Left kidney (tissue), 1 donor: ENCODE measurements at regions not wholly inside any gene's neighbourhood (a gene's known extent, or its start where the extent isn't known, plus 50 kb on each side); places are given as distances from the start of the nearest gene placed in this dataset.

Experiments
- DNase-seq: peaks from one replicate; pipeline ENCODE4 v3.0.0-alpha.2; 2013

DNA sequence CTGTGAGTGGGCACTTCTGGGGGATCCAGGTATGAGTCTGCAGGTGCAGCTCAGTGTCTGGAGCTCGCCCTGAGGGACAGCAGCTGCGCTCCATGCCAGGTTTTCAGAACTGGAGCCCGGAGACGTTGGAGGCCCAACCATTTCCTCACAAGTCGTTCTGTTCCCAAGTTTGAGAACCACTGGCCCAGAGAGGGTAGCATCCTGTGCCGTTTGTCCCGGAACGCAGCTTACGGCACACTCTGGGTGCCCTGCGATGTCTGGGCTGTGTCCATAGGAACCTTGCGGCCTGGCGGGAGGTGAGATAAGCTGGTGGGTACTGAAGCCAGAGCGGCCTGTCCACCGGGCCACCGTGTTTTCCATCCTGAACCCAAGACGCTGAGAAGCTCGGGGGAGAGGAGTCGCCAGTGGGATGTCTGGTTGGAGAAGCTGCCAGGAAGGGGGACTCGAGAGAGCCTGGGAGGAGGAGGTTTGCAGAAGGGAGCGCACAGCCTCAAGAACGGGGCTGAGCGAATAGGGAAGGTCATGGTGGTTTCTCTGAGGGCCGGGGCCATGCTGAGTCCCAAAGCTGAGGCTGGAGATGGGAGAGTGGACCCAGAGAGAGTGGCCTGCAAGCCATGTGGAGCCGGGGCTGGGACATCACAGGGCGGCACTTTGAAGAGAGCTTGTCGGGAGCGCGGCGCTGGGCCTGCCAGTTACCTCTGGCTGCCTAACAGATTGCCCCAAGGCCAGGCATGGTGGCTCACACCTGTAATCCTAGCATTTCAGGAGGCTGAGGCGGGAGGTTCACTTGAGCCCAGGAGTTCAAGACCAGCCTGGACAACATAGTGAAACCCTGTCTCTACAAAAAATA lies 211.0 kb upstream of the GSE1 start:
- no peak for DNase-seq

GRCh38 chr16:85402910-85403692 lies 210.0 kb upstream of the GSE1 start:
- no peak for DNase-seq

GRCh38 chr16:85403693-85404092 lies 209.4 kb upstream of the GSE1 start:
- DNase-seq, result no peak

- DNase-seq, result no peak
Observed at GRCh38 chr16:85412911-85413520, 200.1 kb upstream of the GSE1 start.

- no peak for DNase-seq
Observed at GRCh38 chr16:85413691-85414663, 199.1 kb upstream of the GSE1 start.

GRCh38 chr16:85415196-85416090 lies 197.7 kb upstream of the GSE1 start:
- no peak for DNase-seq

DNA sequence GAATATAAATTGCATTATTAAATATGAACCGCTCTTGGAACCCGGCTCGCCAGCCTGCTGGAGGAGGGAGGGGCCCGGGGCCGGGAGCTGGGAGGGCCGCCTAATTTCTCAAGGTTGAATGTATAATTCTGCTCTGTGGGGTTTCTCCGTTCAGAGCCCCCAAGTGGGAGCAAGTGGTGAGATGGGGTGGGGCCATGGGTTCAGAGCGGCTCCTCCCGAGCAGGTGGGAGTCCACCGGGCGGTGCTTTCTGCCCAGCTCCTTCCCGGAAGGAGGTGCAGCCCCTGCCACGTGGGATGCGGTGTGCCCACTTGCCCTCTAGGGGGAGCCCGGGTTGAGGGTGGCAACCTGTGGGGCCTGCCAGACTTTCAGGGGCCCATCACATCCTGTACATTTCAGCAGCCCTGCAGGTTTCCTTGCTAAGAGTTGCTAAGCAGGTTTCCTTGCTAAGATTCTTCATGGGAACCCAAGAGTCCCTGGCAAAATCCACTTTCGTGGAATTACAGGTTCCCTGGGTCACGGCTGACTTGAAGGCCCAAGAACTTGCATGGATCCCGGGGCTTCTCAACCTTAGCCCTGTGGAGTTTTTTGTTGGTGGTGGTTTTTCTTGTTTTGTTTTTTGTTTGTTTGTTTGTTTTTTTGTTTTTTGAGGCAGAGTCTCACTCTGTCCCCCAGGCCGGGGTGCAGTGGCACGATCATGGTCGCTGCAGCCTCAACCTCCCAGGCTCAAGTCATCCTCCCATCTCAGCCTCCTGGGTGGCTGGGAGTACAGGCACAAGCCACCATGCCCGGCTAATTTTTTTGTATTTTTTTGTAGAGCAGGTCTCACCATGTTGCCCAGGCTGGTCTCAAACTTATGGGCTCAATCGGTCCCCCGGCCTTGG lies 196.7 kb upstream of the GSE1 start:
- no peak for DNase-seq

GRCh38 chr16:85417156-85417860 lies 195.8 kb upstream of the GSE1 start:
- no peak for DNase-seq

DNA sequence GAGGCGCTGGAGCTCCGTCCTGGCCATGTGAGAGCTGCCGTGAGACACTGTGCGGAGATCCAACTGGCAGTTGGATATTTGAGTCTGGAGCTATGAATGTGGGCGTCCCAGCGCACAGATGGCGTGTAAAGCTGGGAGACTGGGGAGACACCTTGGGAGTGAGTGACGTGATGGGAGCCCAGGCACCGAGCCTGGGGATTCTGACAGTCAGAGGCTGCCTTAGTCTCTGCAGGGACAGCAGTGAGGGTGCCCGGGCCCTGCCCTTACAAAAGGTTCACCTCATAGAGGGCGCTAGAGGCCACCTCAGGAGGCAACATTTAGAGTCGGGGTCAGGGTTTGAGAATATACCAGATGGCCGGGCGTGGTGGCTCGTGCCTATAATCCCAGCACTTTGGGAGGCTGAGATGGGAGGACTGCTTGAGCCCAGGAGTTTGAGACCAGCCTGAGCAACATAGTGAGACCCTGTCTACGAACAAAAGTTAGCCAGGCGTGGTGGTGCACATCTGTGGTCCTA lies 194.1 kb upstream of the GSE1 start:
- DNase-seq, result no peak

- no peak for DNase-seq
Observed at GRCh38 chr16:85419503-85420408, 193.4 kb upstream of the GSE1 start.

DNA sequence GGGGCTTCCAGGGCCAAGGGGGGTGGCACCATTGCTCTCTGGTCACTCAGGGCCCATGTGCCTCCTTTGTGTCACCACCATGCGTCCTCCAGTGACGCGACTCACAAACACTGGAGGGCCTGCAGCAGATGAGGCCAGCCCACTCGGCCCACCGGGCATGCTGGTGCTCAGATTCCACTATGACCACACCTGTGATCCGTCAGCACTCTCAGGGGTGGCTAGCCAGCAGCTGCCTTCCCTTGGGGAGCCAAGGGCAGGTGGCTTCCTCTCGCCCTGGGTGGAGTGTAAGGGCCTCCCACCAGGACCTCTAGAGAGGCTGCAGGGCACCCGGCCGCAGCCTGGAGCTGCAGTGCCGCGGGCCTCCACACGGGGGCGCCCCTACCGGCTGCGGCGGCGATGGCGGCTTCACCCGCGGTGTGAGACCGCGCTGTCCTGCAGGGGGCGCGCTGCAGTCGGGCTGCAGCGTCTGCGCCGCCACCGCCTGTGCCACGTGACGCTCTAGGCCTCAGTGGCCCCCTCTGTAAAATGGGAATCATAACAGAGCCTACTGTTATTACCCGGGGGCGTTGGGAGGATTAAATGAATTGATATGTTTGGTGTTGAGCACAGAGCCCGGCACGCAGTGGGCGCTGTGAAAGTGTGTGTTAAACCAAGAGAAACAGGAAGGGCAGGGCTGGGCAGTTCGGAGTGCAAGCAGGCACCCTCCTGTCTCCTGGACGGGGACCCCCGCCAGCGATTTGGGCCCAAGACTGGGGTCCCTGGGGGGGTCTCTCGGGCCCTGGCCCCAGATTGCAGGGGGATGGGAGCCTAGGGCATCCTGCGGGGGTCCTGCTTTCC lies 192.4 kb upstream of the GSE1 start:
- no peak for DNase-seq

DNA sequence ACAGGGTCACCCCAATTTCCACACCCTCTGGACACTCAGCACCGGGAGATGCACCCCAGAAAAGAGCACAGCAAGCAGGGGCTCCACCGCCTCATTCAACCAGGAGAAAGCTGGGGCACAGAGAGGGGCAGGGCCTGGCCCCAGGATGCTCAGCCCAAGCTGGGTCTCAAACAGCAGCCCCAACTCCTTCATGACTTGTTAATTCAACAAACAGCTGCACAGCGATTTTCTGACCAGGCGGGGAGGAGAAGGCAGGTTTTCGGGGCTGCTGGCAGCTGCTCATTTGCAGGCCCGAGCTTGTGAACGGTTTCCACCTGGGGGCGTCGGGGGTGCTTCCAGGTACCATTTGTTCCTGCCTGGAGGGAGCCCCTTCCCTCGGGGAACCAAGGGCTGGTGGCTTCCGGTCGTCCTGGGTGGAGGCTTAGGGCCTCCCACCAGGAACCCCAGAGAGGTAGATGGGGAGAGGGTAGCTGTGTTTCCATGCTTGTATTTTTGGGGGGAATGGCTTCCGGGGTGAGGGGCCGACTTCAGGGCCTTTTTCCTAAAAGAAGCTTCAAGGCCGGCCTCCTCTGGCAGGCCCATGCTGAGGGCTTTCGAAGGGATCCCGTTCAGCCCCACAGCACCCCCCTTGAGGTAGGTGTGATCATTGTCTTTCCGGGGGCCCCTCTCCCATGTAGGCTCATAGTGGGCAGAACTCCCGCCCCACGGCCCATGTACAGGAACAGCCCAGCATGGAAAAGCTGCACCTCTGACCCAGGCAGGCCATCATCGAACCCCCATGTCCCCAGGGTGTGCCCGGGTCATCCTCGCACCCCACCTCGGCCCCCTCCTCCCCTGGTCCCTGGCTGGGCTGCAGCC lies 191.6 kb upstream of the GSE1 start:
- no peak for DNase-seq

- DNase-seq, result no peak
Observed at GRCh38 chr16:85422196-85422631, 190.9 kb upstream of the GSE1 start.

DNA sequence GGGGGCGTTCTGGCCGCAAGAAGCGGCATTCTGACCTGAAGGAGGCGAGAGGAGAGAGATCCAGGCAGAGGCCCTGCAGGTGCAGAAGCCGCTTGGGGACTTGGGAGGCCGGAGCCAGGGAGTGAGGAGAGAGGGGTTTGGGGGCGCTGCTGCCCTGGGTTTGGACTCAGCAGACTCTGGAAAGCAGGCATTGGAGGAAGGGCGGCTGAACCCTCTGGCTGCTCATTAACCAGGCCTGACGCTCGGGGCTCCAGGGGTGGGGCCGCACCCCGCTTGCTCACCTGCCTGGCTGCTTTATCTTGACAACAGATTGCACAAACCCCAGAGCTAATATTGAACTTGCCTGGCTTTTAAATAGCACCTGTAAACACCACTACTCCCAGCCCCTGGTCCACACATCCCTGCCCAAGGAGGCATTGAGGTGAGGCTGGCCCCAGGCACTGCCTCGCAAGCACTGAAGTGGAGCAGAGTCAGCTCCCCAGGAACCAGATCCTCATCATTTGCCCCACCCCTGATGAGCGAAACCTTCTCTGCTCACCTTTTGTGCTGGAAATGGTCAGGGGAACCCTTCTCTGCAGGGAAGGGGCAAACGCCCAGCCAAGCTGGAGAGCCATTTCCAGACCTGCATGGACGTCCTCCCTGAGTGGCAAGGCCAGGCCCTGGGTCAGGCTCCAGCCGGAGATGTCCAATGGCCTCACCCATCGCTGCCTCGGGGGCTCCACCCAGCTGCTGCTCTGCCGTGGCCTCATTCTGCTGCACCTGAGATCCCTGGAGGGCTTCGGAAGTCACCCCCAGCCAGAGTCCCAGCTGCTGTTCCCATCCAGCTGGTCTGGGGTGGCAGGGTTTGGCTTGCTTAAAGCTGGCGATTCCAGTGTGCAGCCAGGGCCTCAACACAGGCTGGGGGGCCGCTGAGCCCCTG lies 190.2 kb upstream of the GSE1 start:
- DNase-seq, result peak; percentile 58
